GM19468 (cell line): ENCODE measurements at regions not wholly inside any gene's neighbourhood (a gene's known extent, or its start where the extent isn't known, plus 50 kb on each side); places are given as distances from the start of the nearest gene placed in this dataset.

Experiments
- ATAC-seq: cut with Tn5 transposase; IDR thresholded peaks from one replicate; pipeline ENCODE4 v1.9.1; 2021; ENCODE audit warnings: mild to moderate bottlenecking, moderate library complexity, moderate number of reproducible peaks; ENCODE audit not compliant: unreplicated experiment; ENCODE audit errors: extremely low read depth

- no peak for ATAC-seq
Observed at GRCh38 chr16:85492295-85492864, 120.7 kb upstream of the GSE1 start.

- ATAC-seq: no peak
Observed at GRCh38 chr16:85494315-85494714, 118.8 kb upstream of the GSE1 start.

GRCh38 chr16:85495259-85495658 lies 117.9 kb upstream of the GSE1 start:
- ATAC-seq: no peak

GRCh38 chr16:85495823-85496538 lies 117.1 kb upstream of the GSE1 start:
- ATAC-seq: no peak

GRCh38 chr16:85497622-85498314 lies 115.4 kb upstream of the GSE1 start:
- no peak for ATAC-seq

GRCh38 chr16:85498607-85499006 lies 114.5 kb upstream of the GSE1 start:
- no peak for ATAC-seq

GRCh38 chr16:85500220-85500619 lies 112.9 kb upstream of the GSE1 start:
- ATAC-seq: no peak

GRCh38 chr16:85501900-85502299 lies 111.2 kb upstream of the GSE1 start:
- ATAC-seq: no peak

- no peak for ATAC-seq
Observed at GRCh38 chr16:85502357-85502756, 110.8 kb upstream of the GSE1 start.

GRCh38 chr16:85503679-85504231 lies 109.4 kb upstream of the GSE1 start:
- no peak for ATAC-seq

GRCh38 chr16:85504242-85504641 lies 108.9 kb upstream of the GSE1 start:
- no peak for ATAC-seq

- ATAC-seq: no peak
Observed at GRCh38 chr16:85505794-85506634, 107.1 kb upstream of the GSE1 start.

- no peak for ATAC-seq
Observed at GRCh38 chr16:85506635-85506911, 106.5 kb upstream of the GSE1 start.

GRCh38 chr16:85507342-85507741 lies 105.8 kb upstream of the GSE1 start:
- no peak for ATAC-seq

GRCh38 chr16:85508388-85508787 lies 104.7 kb upstream of the GSE1 start:
- ATAC-seq: no peak

- no peak for ATAC-seq
Observed at GRCh38 chr16:85508993-85509392, 104.1 kb upstream of the GSE1 start.

GRCh38 chr16:85510041-85510659 lies 103.0 kb upstream of the GSE1 start:
- ATAC-seq: no peak

- no peak for ATAC-seq
Observed at GRCh38 chr16:85511938-85512807, 100.9 kb upstream of the GSE1 start.

- ATAC-seq: no peak
Observed at GRCh38 chr16:85512808-85513115, 100.4 kb upstream of the GSE1 start.
